A549 (cell line): ENCODE measurements at regions not wholly inside any gene's neighbourhood (a gene's known extent, or its start where the extent isn't known, plus 50 kb on each side); places are given as distances from the start of the nearest gene placed in this dataset.

ENCODE experiments used
- CTCF ChIP-seq: fragments of >200 bp; sonication (Bioruptor Twin); formaldehyde crosslinking; IDR thresholded peaks from 3 replicates; pipeline ENCODE4 v1.5.1; 2016
- EHF ChIP-seq: fragments of 250-450 bp; sonication (Bioruptor Pico); IDR thresholded peaks from 2 replicates; pipeline ENCODE4 v1.5.0; 2020; ENCODE audit warnings: mild to moderate bottlenecking
- MAX ChIP-seq: IDR thresholded peaks from 2 replicates; pipeline ENCODE4 v1.6.1; 2012
- NR3C1 ChIP-seq: fragments of >200 bp; sonication (Bioruptor Twin); formaldehyde crosslinking; IDR thresholded peaks from 3 replicates; pipeline ENCODE4 v1.6.1; 2017
- PBX3 ChIP-seq: IDR thresholded peaks from 2 replicates; pipeline ENCODE4 v1.6.1; 2012
- PHF8 ChIP-seq: fragments of 200-600 bp; sonication (generic); IDR thresholded peaks from 2 replicates; pipeline ENCODE4 v1.6.1; 2016; ENCODE audit warnings: low read depth, mild to moderate bottlenecking, antibody characterized with exemption, moderate library complexity, borderline replicate concordance
- POLR2A ChIP-seq: IDR thresholded peaks from 2 replicates; pipeline ENCODE4 v1.6.1; 2012; ENCODE audit warnings: mild to moderate bottlenecking, low read length
- POLR2AphosphoS2 ChIP-seq: conservative IDR thresholded peaks from 2 replicates; pipeline ENCODE4 v1.6.1; 2012; ENCODE audit warnings: low read length, improper control_type of control experiment, inconsistent platforms
- REST ChIP-seq: fragments of 200-600 bp; sonication (generic); IDR thresholded peaks from 2 replicates; pipeline ENCODE4 v1.6.1; 2016; ENCODE audit warnings: antibody characterized with exemption, mild to moderate bottlenecking, moderate library complexity
- SMC3 ChIP-seq: fragments of >200 bp; sonication (Bioruptor Twin); formaldehyde crosslinking; IDR thresholded peaks from 3 replicates; pipeline ENCODE4 v1.6.1; 2018; ENCODE audit warnings: inconsistent platforms
- USF2 ChIP-seq: fragments of 450-650 bp; IDR thresholded peaks from 2 replicates; pipeline ENCODE4 v1.6.1; 2014; ENCODE audit warnings: antibody characterized with exemption
- ZC3H11A ChIP-seq: fragments of 450-650 bp; IDR thresholded peaks from 2 replicates; pipeline ENCODE4 v1.6.1; 2014; ENCODE audit warnings: antibody characterized with exemption, mild to moderate bottlenecking
- ZFP36 ChIP-seq: fragments of 450-650 bp; IDR thresholded peaks from 2 replicates; pipeline ENCODE4 v1.6.1; 2014; ENCODE audit warnings: borderline replicate concordance; ENCODE audit not compliant: partially characterized antibody

- no peak for TF ChIP-seq REST
- no peak for TF ChIP-seq ZC3H11A
- TF ChIP-seq CTCF, result no peak
- TF ChIP-seq USF2, result no peak
- TF ChIP-seq POLR2AphosphoS2, result no peak
- TF ChIP-seq NR3C1, result no peak
- TF ChIP-seq EHF (CRISPR knock-in tag), result no peak
- TF ChIP-seq PHF8, result no peak
- no peak for TF ChIP-seq ZFP36
- TF ChIP-seq PBX3, result no peak
- no peak for TF ChIP-seq SMC3
- TF ChIP-seq POLR2A, result no peak
- no peak for TF ChIP-seq MAX
Observed at GRCh38 chr5:124467745-124468144, 278.7 kb downstream of the ZNF608 start.
